VCaP (cell line): ENCODE measurements at regions not wholly inside any gene's neighbourhood (a gene's known extent, or its start where the extent isn't known, plus 50 kb on each side); places are given as distances from the start of the nearest gene placed in this dataset.
A peak's percentile ranks its signal among the peaks of the same experiment; 100 is the strongest.
"Not testable (repeated sequence)": the region's sequence is repeated elsewhere in the genome, so short reads cannot be mapped to it uniquely, and the experiment has no call there.

Source experiments
- H3K27ac ChIP-seq: fragments of 450-650 bp; 2 replicates; pipeline ENCODE4 v1.5.1; 2017
- TF ChIP-seq, protein P1 (sequence below): fragments of 450-650 bp; conservative IDR thresholded peaks from 2 replicates; pipeline ENCODE4 v1.5.1; 2017; ENCODE audit warnings: mild to moderate bottlenecking, moderate library complexity

DNA sequence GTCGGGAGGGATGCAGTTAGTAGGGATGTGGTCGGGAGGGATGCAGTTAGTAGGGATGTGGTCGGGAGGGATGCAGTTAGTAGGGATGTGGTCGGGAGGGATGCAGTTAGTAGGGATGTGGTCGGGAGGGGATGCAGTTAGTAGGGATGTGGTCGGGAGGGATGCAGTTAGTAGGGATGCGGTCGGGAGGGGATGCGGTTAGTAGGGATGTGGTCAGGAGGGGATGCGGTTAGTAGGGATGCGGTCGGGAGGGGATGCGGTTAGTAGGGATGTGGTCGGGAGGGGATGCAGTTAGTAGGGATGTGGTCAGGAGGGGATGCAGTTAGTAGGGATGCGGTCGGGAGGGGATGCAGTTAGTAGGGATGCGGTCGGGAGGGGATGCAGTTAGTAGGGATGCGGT, 96.2 kb downstream of the BDH1 start:
- not testable (repeated sequence) for H3K27ac ChIP-seq

DNA sequence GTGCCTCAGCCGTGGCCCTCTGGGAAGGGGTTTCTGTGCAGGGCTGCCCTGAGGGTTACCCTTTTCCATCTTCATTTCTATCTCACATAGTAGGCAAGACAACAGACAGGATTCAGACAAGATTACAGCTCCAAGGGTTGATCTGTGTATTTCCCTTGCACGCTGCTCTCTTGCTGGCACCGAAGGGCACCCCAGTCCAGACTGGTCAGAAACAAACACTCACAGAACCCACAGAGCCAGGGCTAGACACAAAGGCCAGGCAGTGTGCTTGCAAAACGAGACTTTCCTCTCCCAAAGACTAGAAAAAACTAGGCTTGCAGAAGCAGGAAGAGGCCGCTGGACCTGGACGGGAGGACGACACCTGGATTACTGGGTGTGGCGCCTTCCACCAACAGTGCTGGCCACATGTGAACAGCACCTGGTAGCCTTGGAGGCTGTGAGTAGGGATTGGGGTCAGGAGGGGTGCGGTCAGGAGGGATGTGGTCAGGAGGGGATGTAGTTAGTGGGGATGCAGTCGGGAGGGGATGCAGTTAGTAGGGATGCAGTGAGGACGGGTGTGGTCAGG, 96.8 kb downstream of the BDH1 start:
- TF ChIP-seq, protein P1, sequence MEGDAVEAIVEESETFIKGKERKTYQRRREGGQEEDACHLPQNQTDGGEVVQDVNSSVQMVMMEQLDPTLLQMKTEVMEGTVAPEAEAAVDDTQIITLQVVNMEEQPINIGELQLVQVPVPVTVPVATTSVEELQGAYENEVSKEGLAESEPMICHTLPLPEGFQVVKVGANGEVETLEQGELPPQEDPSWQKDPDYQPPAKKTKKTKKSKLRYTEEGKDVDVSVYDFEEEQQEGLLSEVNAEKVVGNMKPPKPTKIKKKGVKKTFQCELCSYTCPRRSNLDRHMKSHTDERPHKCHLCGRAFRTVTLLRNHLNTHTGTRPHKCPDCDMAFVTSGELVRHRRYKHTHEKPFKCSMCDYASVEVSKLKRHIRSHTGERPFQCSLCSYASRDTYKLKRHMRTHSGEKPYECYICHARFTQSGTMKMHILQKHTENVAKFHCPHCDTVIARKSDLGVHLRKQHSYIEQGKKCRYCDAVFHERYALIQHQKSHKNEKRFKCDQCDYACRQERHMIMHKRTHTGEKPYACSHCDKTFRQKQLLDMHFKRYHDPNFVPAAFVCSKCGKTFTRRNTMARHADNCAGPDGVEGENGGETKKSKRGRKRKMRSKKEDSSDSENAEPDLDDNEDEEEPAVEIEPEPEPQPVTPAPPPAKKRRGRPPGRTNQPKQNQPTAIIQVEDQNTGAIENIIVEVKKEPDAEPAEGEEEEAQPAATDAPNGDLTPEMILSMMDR: no peak
- H3K27ac ChIP-seq: no peak overlapping the region

DNA sequence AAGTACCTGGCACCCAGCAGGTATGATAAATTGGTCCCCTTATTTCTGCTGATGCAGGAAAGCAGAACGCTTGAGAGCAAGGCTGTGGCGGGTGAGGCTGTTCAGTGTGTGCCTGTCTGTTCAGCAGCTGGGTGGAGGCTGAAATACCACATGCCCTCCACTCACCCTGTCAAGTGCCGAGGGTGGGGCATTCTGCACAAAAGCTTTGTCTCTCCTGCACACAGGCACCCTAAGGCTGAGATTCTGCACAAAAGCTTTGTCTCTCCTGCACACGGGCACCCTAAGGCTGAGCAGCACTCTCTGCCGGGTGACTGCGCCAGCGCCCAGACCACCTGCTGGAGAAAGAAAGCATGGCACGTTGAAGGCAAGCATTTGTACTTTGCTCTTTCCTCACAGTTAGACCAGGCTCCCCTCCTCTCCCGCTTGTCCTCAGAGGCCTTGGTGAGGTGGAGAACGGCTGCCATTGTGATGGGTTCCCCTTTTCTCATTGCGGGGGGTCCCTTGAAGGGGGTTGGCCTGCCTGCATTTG, 97.5 kb downstream of the BDH1 start:
- TF ChIP-seq, protein P1: no peak; the same call in 1 of the 2 replicates
- H3K27ac ChIP-seq: no peak overlapping the region

DNA sequence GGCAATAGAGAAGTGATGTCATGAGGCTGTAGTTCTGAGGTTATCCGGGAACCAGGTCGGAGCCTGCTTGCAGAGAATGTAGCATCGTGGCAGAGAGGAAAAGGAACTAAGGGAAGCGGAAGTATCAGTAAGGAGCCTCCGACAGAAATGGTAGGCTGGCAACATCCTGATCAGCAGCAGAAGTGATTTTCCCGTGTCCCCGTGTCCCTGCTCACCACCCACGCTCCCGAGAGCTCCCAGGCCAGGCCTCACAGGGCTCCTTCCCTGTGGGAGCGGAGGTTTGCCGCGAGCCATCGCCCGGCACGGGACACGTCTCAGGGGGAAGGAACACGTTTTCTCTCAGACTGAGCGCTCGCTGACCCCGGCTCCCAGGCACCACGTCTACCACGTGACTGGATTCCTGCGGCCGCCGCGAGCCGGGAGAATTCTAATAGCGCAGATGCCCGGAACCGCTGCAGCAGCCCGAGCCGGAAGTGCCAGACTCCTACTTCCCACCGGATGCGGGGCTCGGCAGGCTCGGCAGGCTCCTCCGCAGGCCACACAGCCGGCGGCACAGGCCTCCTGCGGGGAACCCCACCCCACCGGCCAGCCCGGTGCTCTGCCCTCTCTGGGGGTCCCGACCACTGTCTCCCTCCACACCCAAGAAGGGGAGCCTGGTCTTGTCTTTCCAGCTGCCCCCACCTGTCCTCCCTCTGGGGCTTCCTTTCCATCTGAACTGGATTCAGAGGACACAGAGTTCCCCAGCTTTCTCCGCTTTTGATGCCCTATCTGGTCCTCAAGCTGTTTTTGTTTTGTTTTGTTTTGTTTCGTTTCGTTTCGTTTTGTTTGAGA, 99.3 kb downstream of the BDH1 start:
- TF ChIP-seq, protein P1: no peak
- peak overlapping the region; percentile 81 for H3K27ac ChIP-seq

DNA sequence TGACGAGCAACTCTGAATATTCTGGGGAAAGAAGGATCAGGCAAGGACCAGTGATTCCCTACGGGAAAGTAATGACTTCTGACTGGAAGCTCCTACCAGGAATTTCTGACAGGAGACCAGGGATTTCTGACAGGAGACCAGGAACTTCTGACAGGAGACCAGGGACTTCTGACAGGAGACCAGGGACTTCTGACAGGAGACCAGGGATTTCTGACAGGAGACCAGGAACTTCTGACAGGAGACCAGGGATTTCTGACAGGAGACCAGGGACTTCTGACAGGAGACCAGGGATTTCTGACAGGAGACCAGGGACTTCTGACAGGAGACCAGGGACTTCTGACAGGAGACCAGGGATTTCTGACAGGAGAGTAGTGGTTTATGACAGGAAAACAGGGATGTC, 100.9 kb downstream of the BDH1 start:
- H3K27ac ChIP-seq: not testable (repeated sequence)

DNA sequence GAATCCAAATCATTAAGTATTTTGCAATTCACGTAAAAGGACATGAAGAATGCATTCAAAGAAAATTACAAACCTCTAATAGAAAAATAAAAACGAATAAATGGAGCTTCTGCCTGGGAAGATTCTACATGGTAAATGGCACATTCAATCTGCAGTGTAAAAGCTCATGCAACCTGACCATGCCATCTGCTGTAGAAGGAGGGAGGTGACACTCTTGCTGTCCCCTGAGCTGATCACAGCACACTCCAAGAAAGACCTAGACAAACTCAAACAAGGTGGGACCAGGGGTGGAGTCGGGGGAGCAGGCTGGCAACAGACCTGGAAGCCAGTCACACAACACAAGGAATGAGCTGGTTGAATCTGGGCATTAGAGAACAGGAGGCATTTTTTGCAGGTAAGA, 101.8 kb downstream of the BDH1 start:
- no peak overlapping the region for H3K27ac ChIP-seq
- TF ChIP-seq, protein P1: peak; percentile 73

DNA sequence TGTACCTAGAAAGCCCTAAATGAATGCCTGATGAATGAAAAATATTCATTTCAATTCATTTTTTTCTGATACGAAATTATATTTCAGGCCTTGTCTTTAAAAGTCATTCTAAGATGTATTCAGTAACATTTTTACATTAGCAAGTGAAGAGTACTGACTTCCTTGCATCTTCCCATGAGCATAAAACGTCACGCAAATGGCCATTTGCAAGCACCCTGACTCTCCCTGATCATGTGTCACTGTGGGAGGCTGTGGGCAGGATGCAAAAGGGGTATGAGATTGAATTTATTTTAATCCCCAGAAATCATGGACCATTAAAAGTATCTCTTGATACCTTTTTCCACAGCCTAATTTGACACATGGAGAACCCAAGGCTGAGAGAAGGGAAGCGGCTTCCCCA, 105.0 kb downstream of the BDH1 start:
- TF ChIP-seq, protein P1: no peak
- no peak overlapping the region for H3K27ac ChIP-seq

DNA sequence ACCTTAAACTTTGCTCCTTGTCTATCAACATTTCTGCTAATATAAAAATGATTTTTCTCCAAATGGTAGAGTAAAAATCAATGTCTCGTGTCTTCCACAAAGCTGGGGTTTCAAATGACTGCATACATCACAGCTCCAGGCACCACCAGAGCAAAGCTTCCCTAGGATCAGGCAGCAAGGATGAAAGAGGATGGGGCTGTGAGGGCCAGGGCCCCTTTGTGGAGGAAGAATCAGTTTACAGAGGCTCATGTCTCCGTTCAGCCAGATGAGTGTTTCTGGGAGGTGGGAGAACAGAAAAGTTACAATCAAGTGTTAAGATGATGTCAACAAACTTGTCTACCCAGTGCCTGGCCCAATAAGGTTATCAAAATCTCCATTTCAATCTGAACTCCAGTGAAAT, 105.5 kb downstream of the BDH1 start:
- TF ChIP-seq, protein P1: no peak

DNA sequence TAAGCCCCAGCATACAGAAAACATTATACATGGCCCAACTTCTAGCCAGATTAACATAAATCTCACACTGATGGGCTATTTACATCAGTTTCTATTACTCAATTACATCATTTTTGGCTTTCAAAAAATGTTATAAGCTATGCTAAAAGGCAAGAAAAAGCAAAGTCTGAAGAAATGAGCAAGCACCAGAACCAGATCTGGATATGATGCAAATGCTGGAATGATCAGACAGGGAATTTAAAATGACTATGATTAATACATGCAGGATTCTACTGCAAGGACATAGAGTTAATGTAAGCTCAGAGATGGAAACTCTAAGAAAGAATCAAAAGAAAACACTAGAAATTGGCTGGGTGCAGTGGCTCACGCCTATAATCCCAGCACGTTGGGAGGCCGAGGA, 106.6 kb downstream of the BDH1 start:
- not testable (repeated sequence) for H3K27ac ChIP-seq

More for the DNA sequence above, 105.5 kb downstream of the BDH1 start:
- H3K27ac ChIP-seq: no peak overlapping the region

DNA sequence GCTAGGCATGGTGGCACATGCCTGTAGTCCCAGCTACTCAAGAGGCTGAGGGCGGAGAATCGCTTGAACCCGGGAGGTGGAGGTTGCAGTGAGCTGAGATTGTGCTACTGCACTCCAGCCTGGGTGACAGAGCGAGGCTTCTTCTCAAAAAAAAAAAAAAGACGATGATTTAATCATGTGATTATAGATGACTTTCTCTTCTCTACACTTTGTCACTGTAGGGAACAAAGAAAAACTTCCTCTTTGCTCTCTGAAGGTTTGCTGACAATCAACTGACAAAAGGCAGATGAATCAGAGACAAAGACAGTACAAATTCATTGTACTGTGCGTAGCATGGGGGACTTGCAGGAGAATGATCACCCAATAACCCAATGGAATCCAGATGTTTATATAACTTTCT, 108.0 kb downstream of the BDH1 start:
- not testable (repeated sequence) for H3K27ac ChIP-seq
